Testis (tissue), 2 donors: ENCODE measurements at regions not wholly inside any gene's neighbourhood (a gene's known extent, or its start where the extent isn't known, plus 50 kb on each side); places are given as distances from the start of the nearest gene placed in this dataset.

Source experiments
- DNase-seq: peaks from one replicate; pipeline ENCODE4 v3.0.0-alpha.2; 2019
- H3K27ac ChIP-seq, 2 donors: fragments of 200-600 bp; sonication (generic); one replicate each; pipeline ENCODE4 v1.5.1; 2019
- H3K27me3 ChIP-seq: fragments of 200-600 bp; sonication (generic); one replicate; pipeline ENCODE4 v1.5.1; 2019
- H3K36me3 ChIP-seq: fragments of 200-600 bp; sonication (generic); one replicate; pipeline ENCODE4 v1.5.1; 2017; ENCODE audit warnings: low read depth; ENCODE audit errors: missing control alignments
- H3K4me1 ChIP-seq: fragments of 200-600 bp; sonication (generic); one replicate; pipeline ENCODE4 v1.5.1; 2019
- H3K4me3 ChIP-seq, 2 donors: fragments of 200-600 bp; sonication (generic); one replicate each; pipeline ENCODE4 v1.5.1; 2017 to 2019
- H3K9me3 ChIP-seq: fragments of 200-600 bp; sonication (generic); one replicate; pipeline ENCODE4 v1.5.1; 2017
- POLR2A ChIP-seq: fragments of 450-650 bp; IDR thresholded peaks from one replicate; pipeline ENCODE4 v1.6.1; 2017; ENCODE audit warnings: antibody characterized with exemption, mild to moderate bottlenecking, moderate library complexity
- WGBS, 2 donors: methylation state at CpG; one replicate each; pipeline ENCODE4 v1.1.5; 2018; 5-methylcytosine and 5-hydroxymethylcytosine counted together
- intact Hi-C: fragments of 100-400 bp; cut with DNase I; formaldehyde crosslinking; loops from one replicate; pipeline ENCODE4 v1.15.1; 2023; ENCODE audit warnings: low total_unique reads
- TF ChIP-seq, protein P1 (sequence below), 3 experiments: fragments of 450-650 bp in 2 of 3; fragments of 200-600 bp in 1 of 3; sonication (generic) in 1 of 3; IDR thresholded peaks; one replicate each; pipeline ENCODE4 v1.5.1; 2016 to 2019; ENCODE audit warnings: antibody characterized with exemption in 3 of 3, mild to moderate bottlenecking in 2 of 3, moderate library complexity in 1 of 3

DNA sequence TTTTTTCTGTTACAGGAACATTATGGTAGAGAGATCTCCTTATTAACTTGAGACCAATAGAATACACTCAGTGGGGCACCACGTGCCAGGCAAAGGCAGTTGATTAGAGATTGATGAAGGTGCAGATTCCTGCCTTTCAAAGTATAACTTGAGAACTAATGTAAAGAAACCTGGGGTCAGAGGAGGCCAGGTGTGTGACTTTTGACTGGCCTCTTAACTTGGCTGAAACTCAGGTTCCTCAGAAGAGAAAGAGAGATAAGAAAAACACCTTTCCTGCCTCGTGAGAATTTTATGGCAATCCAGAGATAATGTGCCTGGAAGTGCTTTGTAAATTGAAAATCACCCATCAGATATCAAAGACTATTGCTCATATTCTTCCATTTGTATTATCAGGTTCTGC lies 110.7 kb upstream of the GZMB start:
- 52 to 69% methylated on average over 2 of the region's 2 CpGs for WGBS, 2 donors
- H3K4me1 ChIP-seq: no peaks in the 10 kb centered on the region
- intact Hi-C loops: loop anchor here (10.0 kb wide), 1 partner anchor 690 kb away; no protein-coding TSS in a partner anchor
- H3K27ac ChIP-seq: no peak overlapping the region
- no peaks in the 10 kb centered on the region for H3K9me3 ChIP-seq
- H3K4me3 ChIP-seq: no peak overlapping the region
- H3K36me3 ChIP-seq: no peaks in the 10 kb centered on the region
- H3K27me3 ChIP-seq: no peaks in the 10 kb centered on the region
- DNase-seq: no peak
- TF ChIP-seq, protein P1, sequence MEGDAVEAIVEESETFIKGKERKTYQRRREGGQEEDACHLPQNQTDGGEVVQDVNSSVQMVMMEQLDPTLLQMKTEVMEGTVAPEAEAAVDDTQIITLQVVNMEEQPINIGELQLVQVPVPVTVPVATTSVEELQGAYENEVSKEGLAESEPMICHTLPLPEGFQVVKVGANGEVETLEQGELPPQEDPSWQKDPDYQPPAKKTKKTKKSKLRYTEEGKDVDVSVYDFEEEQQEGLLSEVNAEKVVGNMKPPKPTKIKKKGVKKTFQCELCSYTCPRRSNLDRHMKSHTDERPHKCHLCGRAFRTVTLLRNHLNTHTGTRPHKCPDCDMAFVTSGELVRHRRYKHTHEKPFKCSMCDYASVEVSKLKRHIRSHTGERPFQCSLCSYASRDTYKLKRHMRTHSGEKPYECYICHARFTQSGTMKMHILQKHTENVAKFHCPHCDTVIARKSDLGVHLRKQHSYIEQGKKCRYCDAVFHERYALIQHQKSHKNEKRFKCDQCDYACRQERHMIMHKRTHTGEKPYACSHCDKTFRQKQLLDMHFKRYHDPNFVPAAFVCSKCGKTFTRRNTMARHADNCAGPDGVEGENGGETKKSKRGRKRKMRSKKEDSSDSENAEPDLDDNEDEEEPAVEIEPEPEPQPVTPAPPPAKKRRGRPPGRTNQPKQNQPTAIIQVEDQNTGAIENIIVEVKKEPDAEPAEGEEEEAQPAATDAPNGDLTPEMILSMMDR (IDR thresholded peaks at IDR 0.05): no peak
- TF ChIP-seq POLR2A: no peak

DNA sequence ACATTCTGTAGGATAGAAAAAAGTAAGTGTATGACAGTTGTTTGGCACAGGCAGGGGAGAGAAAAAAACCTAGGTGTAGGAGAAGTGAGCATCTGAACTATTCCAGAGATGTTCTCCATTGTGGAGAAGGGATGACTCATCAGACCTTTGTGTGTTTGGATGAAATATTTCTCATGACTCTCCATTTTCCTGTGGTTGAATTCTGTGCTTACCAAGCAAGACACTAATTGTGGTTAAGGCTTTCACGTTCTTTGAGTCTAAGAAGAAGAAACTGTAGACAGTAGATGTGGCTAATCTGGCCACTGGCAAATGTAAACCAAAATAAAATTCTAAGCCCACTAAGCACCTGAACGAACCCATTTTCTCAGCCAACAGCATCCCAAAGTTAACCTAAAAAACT lies 107.9 kb upstream of the GZMB start:
- no peaks in the 10 kb centered on the region for H3K9me3 ChIP-seq
- TF ChIP-seq, protein P1 (IDR thresholded peaks at IDR 0.05): no peak
- no peak for TF ChIP-seq POLR2A
- 79 to 89% methylated on average over 2 of the region's 2 CpGs for WGBS, 2 donors
- no peak for DNase-seq
- H3K4me1 ChIP-seq: no peaks in the 10 kb centered on the region
- intact Hi-C loops: loop anchor here (10.0 kb wide), 1 partner anchor 693 kb away; no protein-coding TSS in a partner anchor
- no peaks in the 10 kb centered on the region for H3K36me3 ChIP-seq
- H3K4me3 ChIP-seq: no peak overlapping the region
- H3K27me3 ChIP-seq: no peaks in the 10 kb centered on the region
- no peak overlapping the region for H3K27ac ChIP-seq

DNA sequence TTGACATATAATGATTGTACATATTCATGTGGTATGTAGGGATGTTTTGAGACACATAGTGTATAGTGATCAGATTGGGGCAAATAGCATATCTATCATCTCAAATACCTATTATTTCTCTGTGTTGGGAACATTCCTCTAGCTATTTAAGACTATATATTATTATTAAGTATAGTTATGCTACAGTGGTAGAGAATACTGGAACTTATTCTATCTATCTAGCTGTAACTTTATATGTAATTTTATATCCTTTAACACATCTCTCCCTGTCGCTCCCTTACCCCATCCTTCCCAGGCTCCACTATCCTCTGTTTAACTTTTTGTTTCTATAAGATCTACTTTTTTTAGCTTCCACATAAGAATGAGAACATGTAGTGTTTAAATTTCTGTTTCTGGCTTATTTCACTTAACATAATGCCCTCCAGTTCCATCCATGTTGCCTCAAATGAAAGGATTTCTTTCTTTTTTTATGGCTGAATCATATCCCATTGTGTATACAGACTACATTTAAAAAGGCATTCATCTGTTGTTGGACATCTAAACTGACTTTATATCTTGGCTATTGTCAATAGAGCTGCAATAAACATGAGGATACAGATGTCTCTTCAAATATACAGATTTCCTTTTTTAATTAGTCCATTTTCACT lies 102.1 kb upstream of the GZMB start:
- Histone ChIP-seq H3K9me3 (no peaks in the 10 kb centered on the region), H3K36me3 (no peaks in the 10 kb centered on the region), H3K4me1 (no peaks in the 10 kb centered on the region), H3K27me3 (no peaks in the 10 kb centered on the region), H3K27ac (no peak overlapping the region), H3K4me3 (no peak overlapping the region)
- DNase-seq: no peak
- intact Hi-C loops: no loop called here
- TF ChIP-seq, protein P1 (IDR thresholded peaks at IDR 0.05): no peak
- TF ChIP-seq POLR2A: no peak
- WGBS, 2 donors: 92% methylated on average over 1 of the region's 1 CpG; no CpG with 5 or more reads in 1 of the 2 donors

DNA sequence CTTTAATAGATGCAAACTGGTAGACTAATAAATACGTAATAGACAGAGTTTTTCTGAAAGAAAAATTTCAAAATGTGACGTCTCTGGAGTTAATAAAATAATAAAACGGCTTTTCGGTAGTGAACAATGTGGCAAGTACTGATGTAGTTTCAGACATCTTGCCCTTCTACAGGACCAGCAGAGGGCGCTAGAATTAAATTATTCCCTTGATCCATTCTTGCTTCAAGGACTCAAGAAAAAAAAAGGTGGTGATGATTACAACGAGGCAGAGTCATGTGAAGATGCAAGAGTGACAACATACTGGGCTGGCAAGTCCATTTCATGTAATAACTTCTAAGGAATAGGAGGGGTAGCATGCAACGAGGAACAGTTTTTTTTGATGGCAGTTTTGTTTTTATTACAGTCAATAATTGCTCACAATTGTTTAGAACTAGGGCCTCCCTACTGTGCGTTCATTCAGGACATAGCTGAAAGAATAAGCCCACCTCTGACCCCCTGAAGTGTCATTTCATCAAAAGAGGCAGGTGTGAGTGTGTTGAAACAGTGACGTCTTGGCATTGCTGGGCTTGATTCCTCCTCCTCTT lies 101.0 kb upstream of the GZMB start:
- no peak overlapping the region for H3K4me3 ChIP-seq
- no peaks in the 10 kb centered on the region for H3K9me3 ChIP-seq
- no peak overlapping the region for H3K27ac ChIP-seq
- H3K27me3 ChIP-seq: no peaks in the 10 kb centered on the region
- H3K36me3 ChIP-seq: no peaks in the 10 kb centered on the region
- peak; percentile 64 for DNase-seq
- 24 to 30% methylated on average over 9 of the region's 9 CpGs for WGBS, 2 donors
- H3K4me1 ChIP-seq: no peaks in the 10 kb centered on the region
- intact Hi-C loops: no loop called here
- TF ChIP-seq, protein P1 (IDR thresholded peaks at IDR 0.05): peak; percentile 55 to 70 (median 62)
- TF ChIP-seq POLR2A: no peak

DNA sequence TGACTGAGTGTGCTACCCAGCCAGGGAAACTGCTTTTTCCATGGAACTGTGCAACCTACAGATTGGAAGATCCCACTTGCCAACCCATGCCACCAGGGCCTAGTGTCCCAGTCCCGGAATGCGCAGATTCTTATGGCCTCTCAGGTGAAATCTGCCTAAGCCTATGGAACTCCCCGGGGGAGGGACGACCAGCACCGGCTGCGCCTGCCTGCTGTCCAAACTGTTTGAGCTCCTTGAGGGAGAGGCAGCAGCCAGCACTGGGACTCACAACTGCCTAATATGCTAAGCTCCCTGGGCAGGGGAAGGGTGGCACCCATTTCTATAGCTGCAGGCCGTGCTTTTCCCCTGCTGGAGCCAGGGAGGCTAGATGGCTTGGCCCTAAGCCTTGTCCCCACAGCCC lies 92.5 kb upstream of the GZMB start:
- 86% methylated on average over 7 of the region's 7 CpGs; no CpG with 5 or more reads in 1 of the 2 donors for WGBS, 2 donors
- no peaks in the 10 kb centered on the region for H3K27me3 ChIP-seq
- TF ChIP-seq, protein P1 (IDR thresholded peaks at IDR 0.05): no peak
- no peak for TF ChIP-seq POLR2A
- H3K27ac ChIP-seq: no peak overlapping the region
- no peaks in the 10 kb centered on the region for H3K4me1 ChIP-seq
- intact Hi-C loops: no loop called here
- H3K4me3 ChIP-seq: no peak overlapping the region
- no peaks in the 10 kb centered on the region for H3K9me3 ChIP-seq
- H3K36me3 ChIP-seq: no peaks in the 10 kb centered on the region
- no peak for DNase-seq
